Karpas-422 (cell line): ENCODE measurements at regions not wholly inside any gene's neighbourhood (a gene's known extent, or its start where the extent isn't known, plus 50 kb on each side); places are given as distances from the start of the nearest gene placed in this dataset.

Experiments
- DNase-seq: peaks from one replicate; pipeline ENCODE4 v3.0.0-alpha.2; 2015
- H2AFZ ChIP-seq: fragments of 200-600 bp; sonication (generic); 2 replicates; pipeline ENCODE4 v1.6.1; 2014; ENCODE audit warnings: antibody characterized with exemption, low read length, mixed read lengths
- H3K27ac ChIP-seq: fragments of 200-600 bp; sonication (generic); 2 replicates; pipeline ENCODE4 v1.5.1; 2014; ENCODE audit warnings: mild to moderate bottlenecking, low read length, moderate library complexity
- H3K27me3 ChIP-seq: fragments of 200-600 bp; sonication (generic); 2 replicates; pipeline ENCODE4 v1.6.1; 2014; ENCODE audit warnings: low read length, mixed read lengths
- H3K36me3 ChIP-seq: fragments of 200-600 bp; sonication (generic); 2 replicates; pipeline ENCODE4 v1.6.1; 2014; ENCODE audit warnings: low read length, mixed read lengths; ENCODE audit not compliant: insufficient read depth
- H3K4me1 ChIP-seq: fragments of 200-600 bp; sonication (generic); 2 replicates; pipeline ENCODE4 v1.6.1; 2014; ENCODE audit warnings: mild to moderate bottlenecking, low read length, mixed read lengths
- H3K4me2 ChIP-seq: fragments of 200-600 bp; sonication (generic); 2 replicates; pipeline ENCODE4 v1.6.1; 2014; ENCODE audit warnings: low read length, low read depth, mild to moderate bottlenecking; ENCODE audit not compliant: poor library complexity, severe bottlenecking
- H3K4me3 ChIP-seq: fragments of 200-600 bp; sonication (generic); 2 replicates; pipeline ENCODE4 v1.5.1; 2014; ENCODE audit warnings: mild to moderate bottlenecking, antibody characterized with exemption, low read length, mixed read lengths
- H3K79me2 ChIP-seq: fragments of 200-600 bp; sonication (generic); 2 replicates; pipeline ENCODE4 v1.6.1; 2014; ENCODE audit warnings: mild to moderate bottlenecking, low read length, mixed read lengths
- H3K9ac ChIP-seq: fragments of 200-600 bp; sonication (generic); 2 replicates; pipeline ENCODE4 v1.6.0; 2014; ENCODE audit warnings: low read length
- H3K9me2 ChIP-seq: fragments of 200-600 bp; sonication (generic), shearing (Covaris generic); replicated peaks from 2 replicates; pipeline ENCODE4 v1.6.0; 2014; ENCODE audit warnings: mild to moderate bottlenecking, low read length, moderate library complexity; ENCODE audit not compliant: insufficient read depth
- H3K9me3 ChIP-seq: fragments of 300-700, 200-600 bp; sonication (generic); 2 replicates; pipeline ENCODE4 v1.6.1; 2014; ENCODE audit warnings: low read length, mixed read lengths
- H4K20me1 ChIP-seq: fragments of 200-600 bp; sonication (generic); 2 replicates; pipeline ENCODE4 v1.6.1; 2014; ENCODE audit warnings: mild to moderate bottlenecking, antibody characterized with exemption, low read length, low read depth; ENCODE audit not compliant: insufficient read depth

GRCh38 chr7:63071396-63071795, 927.3 kb upstream of the ZNF722 start:
- Histone ChIP-seq H3K4me1 (no peaks in the 10 kb centered on the region), H3K9me2 (no peaks in the 10 kb centered on the region), H3K27me3 (no peaks in the 10 kb centered on the region), H3K9me3 (peaks cover 15% of the 10 kb centered on the region; the same call in 1 of the 2 replicates), H3K36me3 (no peaks in the 10 kb centered on the region), H4K20me1 (no peaks in the 10 kb centered on the region), H3K79me2 (no peaks in the 10 kb centered on the region), H3K4me3 (no peak overlapping the region), H2AFZ (no peak overlapping the region), H3K4me2 (no peak overlapping the region), H3K27ac (no peak overlapping the region), H3K9ac (no peak overlapping the region)
- DNase-seq, result no peak

GRCh38 chr7:63071920-63072319, 926.7 kb upstream of the ZNF722 start:
- Histone ChIP-seq H3K9ac (no peak overlapping the region), H3K27me3 (no peaks in the 10 kb centered on the region), H2AFZ (no peak overlapping the region), H3K9me3 (peaks cover 15% of the 10 kb centered on the region; the same call in 1 of the 2 replicates), H3K9me2 (no peaks in the 10 kb centered on the region), H3K79me2 (no peaks in the 10 kb centered on the region), H3K4me2 (no peak overlapping the region), H3K4me3 (no peak overlapping the region), H3K27ac (no peak overlapping the region), H3K36me3 (no peaks in the 10 kb centered on the region), H3K4me1 (no peaks in the 10 kb centered on the region), H4K20me1 (no peaks in the 10 kb centered on the region)
- DNase-seq, result no peak

GRCh38 chr7:63072806-63073205, 925.8 kb upstream of the ZNF722 start:
- Histone ChIP-seq H4K20me1 (no peaks in the 10 kb centered on the region), H3K27me3 (no peaks in the 10 kb centered on the region), H3K4me1 (no peaks in the 10 kb centered on the region), H2AFZ (no peak overlapping the region), H3K36me3 (no peaks in the 10 kb centered on the region), H3K9ac (no peak overlapping the region), H3K9me2 (no peaks in the 10 kb centered on the region), H3K9me3 (peaks cover 15% of the 10 kb centered on the region; the same call in 1 of the 2 replicates), H3K27ac (no peak overlapping the region), H3K4me2 (no peak overlapping the region), H3K4me3 (no peak overlapping the region), H3K79me2 (no peaks in the 10 kb centered on the region)
- DNase-seq, result no peak

GRCh38 chr7:63073286-63073685, 925.4 kb upstream of the ZNF722 start:
- H3K9me3 ChIP-seq, result peaks cover 15% of the 10 kb centered on the region; the same call in 1 of the 2 replicates
- no peak overlapping the region for H3K27ac ChIP-seq
- no peak overlapping the region for H2AFZ ChIP-seq

GRCh38 chr7:63073736-63074135, 924.9 kb upstream of the ZNF722 start:
- H2AFZ ChIP-seq, result no peak overlapping the region
- H4K20me1 ChIP-seq, result no peaks in the 10 kb centered on the region
- H3K27ac ChIP-seq, result no peak overlapping the region
- H3K36me3 ChIP-seq, result no peaks in the 10 kb centered on the region
- H3K4me2 ChIP-seq, result no peak overlapping the region
- H3K9me3 ChIP-seq, result peaks cover 15% of the 10 kb centered on the region; the same call in 1 of the 2 replicates
- H3K4me3 ChIP-seq, result no peak overlapping the region
- H3K9ac ChIP-seq, result no peak overlapping the region
- no peaks in the 10 kb centered on the region for H3K79me2 ChIP-seq
- H3K4me1 ChIP-seq, result no peaks in the 10 kb centered on the region
- no peaks in the 10 kb centered on the region for H3K27me3 ChIP-seq
- DNase-seq, result no peak
- no peaks in the 10 kb centered on the region for H3K9me2 ChIP-seq

More at GRCh38 chr7:63073286-63073685, 925.4 kb upstream of the ZNF722 start:
- Histone ChIP-seq H3K9me2 (no peaks in the 10 kb centered on the region), H3K36me3 (no peaks in the 10 kb centered on the region), H4K20me1 (no peaks in the 10 kb centered on the region), H3K4me3 (no peak overlapping the region), H3K4me1 (no peaks in the 10 kb centered on the region), H3K27me3 (no peaks in the 10 kb centered on the region), H3K79me2 (no peaks in the 10 kb centered on the region), H3K4me2 (no peak overlapping the region), H3K9ac (no peak overlapping the region)
- DNase-seq, result no peak

- Histone ChIP-seq H3K4me3 (no peak overlapping the region), H3K27me3 (no peaks in the 10 kb centered on the region), H4K20me1 (no peaks in the 10 kb centered on the region), H3K4me2 (no peak overlapping the region), H3K4me1 (no peaks in the 10 kb centered on the region), H3K9me3 (peaks cover 12% of the 10 kb centered on the region; the same call in 1 of the 2 replicates), H3K9me2 (no peaks in the 10 kb centered on the region), H2AFZ (no peak overlapping the region), H3K9ac (no peak overlapping the region), H3K36me3 (no peaks in the 10 kb centered on the region), H3K27ac (no peak overlapping the region), H3K79me2 (no peaks in the 10 kb centered on the region)
- no peak for DNase-seq
These were observed 920.8 kb upstream of the ZNF722 start for GRCh38 chr7:63077841-63078240.

GRCh38 chr7:63080406-63080805, 918.2 kb upstream of the ZNF722 start:
- Histone ChIP-seq H3K9me3 (peaks cover 23% of the 10 kb centered on the region), H3K4me2 (no peak overlapping the region), H3K9me2 (no peaks in the 10 kb centered on the region), H3K79me2 (no peaks in the 10 kb centered on the region), H3K4me3 (no peak overlapping the region), H2AFZ (no peak overlapping the region), H3K27me3 (no peaks in the 10 kb centered on the region), H4K20me1 (no peaks in the 10 kb centered on the region), H3K4me1 (no peaks in the 10 kb centered on the region), H3K27ac (no peak overlapping the region), H3K9ac (no peak overlapping the region), H3K36me3 (no peaks in the 10 kb centered on the region)
- DNase-seq, result no peak

GRCh38 chr7:63080831-63081230, 917.8 kb upstream of the ZNF722 start:
- no peak overlapping the region for H3K4me2 ChIP-seq
- H2AFZ ChIP-seq, result no peak overlapping the region
- H3K9me2 ChIP-seq, result no peaks in the 10 kb centered on the region
- no peaks in the 10 kb centered on the region for H3K4me1 ChIP-seq
- no peak for DNase-seq
- no peak overlapping the region for H3K27ac ChIP-seq
- peaks cover 20% of the 10 kb centered on the region for H3K9me3 ChIP-seq
- no peaks in the 10 kb centered on the region for H4K20me1 ChIP-seq
- H3K9ac ChIP-seq, result no peak overlapping the region
- H3K4me3 ChIP-seq, result no peak overlapping the region
- no peaks in the 10 kb centered on the region for H3K36me3 ChIP-seq
- no peaks in the 10 kb centered on the region for H3K27me3 ChIP-seq
- no peaks in the 10 kb centered on the region for H3K79me2 ChIP-seq
